ENCODE measurements at regions not wholly inside any gene's neighbourhood (a gene's known extent, or its start where the extent isn't known, plus 50 kb on each side); places are given as distances from the start of the nearest gene placed in this dataset.
"Not testable (repeated sequence)": the region's sequence is repeated elsewhere in the genome, so short reads cannot be mapped to it uniquely, and the experiment has no call there.

DNA sequence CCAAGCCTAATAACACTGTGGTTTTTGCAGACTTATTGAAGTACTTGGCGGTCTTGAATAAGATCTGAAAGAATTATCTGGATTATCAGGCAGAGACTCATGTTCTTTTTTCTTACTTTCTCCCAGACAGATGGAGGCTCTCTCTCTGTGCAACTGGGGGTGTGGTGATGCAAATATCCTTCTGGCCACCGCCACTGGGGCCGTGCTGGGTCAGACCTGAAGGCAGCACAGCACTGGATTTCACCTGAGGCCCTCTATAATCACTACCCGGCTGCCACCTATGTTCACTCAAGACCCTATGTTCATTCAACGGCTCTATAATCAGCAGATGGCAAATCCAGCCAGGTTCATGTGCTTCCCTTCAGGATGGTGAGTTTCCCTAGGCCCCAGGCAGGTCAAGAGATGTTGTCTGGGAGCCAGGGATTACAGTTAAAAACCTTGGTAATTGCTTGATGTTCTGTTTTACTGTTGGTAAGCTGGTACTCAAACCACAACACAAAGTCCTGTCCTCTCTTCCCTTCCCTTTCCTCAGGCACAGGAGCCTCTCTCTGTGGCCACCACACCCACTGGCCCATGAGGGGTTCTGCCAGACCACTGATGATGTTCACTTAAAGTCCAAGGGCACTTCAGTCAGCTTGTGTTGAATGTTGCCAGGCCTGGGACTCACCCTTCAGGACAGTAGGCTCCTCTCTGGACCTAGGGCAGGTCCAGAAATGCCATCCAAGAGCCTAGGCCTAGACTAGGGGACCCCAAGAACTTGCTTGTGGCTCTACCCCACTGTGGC lies 205.3 kb upstream of the GCFC2 start:
- TF ChIP-seq, protein P1, sequence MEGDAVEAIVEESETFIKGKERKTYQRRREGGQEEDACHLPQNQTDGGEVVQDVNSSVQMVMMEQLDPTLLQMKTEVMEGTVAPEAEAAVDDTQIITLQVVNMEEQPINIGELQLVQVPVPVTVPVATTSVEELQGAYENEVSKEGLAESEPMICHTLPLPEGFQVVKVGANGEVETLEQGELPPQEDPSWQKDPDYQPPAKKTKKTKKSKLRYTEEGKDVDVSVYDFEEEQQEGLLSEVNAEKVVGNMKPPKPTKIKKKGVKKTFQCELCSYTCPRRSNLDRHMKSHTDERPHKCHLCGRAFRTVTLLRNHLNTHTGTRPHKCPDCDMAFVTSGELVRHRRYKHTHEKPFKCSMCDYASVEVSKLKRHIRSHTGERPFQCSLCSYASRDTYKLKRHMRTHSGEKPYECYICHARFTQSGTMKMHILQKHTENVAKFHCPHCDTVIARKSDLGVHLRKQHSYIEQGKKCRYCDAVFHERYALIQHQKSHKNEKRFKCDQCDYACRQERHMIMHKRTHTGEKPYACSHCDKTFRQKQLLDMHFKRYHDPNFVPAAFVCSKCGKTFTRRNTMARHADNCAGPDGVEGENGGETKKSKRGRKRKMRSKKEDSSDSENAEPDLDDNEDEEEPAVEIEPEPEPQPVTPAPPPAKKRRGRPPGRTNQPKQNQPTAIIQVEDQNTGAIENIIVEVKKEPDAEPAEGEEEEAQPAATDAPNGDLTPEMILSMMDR (IDR thresholded peaks at IDR 0.05; ENCODE audit: insufficient read depth, low read depth, low read length, missing control alignments), result no peak
- DNase-seq (ENCODE audit: low read depth), result no peak
- H3K4me3 ChIP-seq (ENCODE audit: low read length), result no peak overlapping the region

DNA sequence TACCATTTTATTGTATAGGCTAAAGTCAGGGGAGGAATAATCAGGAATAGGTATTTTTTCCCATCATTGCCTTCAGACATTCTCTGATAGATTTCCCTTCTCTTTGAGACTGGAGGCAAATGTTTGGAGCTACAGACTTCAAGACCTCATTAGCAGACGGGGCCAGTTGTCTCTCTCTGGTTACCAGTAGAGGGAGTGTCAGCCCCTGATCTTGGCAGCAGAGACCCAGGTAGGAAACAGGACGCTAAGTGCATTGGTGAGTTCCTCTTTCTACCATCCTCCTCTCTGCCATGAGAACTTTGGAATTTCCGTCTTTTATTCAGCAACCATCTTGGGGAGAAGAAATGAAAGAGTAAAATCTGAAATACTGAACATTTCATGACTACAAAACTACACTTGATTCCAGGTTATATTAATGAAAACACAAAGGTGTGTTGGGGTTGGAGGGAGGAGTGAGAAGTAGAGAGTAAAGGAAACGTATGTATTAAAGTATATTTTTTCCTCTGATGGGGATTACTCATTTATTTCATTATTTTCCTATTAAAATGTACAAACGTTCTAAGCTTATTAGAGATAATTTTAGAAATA lies 186.2 kb upstream of the GCFC2 start:
- DNase-seq (ENCODE audit: low read depth), result peak; percentile 41
- TF ChIP-seq, protein P1 (IDR thresholded peaks at IDR 0.05; ENCODE audit: insufficient read depth, low read depth, low read length, missing control alignments), result peak; percentile 62
- no peak overlapping the region for H3K4me3 ChIP-seq (ENCODE audit: low read length)

DNA sequence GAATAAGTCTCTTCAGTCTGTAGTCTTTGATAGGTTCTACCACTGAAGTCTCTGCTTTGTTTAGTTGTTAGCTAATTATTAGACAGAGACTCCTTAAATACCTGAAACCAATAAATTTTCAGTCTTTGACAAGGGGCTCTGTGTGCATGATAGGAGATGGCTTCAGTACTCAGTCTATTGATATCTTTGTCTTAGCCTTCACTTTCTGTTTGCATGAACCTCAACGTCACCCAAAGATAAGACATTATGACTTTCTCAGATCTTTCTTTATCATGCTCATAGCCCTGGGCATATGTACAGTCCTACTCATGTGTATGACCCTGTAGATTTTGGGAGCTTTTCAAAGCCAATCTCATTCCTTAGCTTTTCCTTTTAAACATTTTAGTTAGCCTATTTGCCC lies 183.5 kb upstream of the GCFC2 start:
- DNase-seq (ENCODE audit: low read depth), result no peak

GRCh38 chr2:75892490-75892889 lies 181.8 kb upstream of the GCFC2 start:
- no peak overlapping the region for H3K4me3 ChIP-seq (ENCODE audit: low read length)
- TF ChIP-seq, protein P1 (IDR thresholded peaks at IDR 0.05; ENCODE audit: insufficient read depth, low read depth, low read length, missing control alignments), result no peak
- DNase-seq (ENCODE audit: low read depth), result peak; percentile 15

More for the DNA sequence above, 183.5 kb upstream of the GCFC2 start:
- H3K4me3 ChIP-seq (ENCODE audit: low read length), result no peak overlapping the region
- TF ChIP-seq, protein P1 (IDR thresholded peaks at IDR 0.05; ENCODE audit: insufficient read depth, low read depth, low read length, missing control alignments), result no peak

GRCh38 chr2:75882530-75882929 lies 171.8 kb upstream of the GCFC2 start:
- no peak overlapping the region for H3K4me3 ChIP-seq (ENCODE audit: low read length)
- TF ChIP-seq, protein P1 (IDR thresholded peaks at IDR 0.05; ENCODE audit: insufficient read depth, low read depth, low read length, missing control alignments), result no peak
- no peak for DNase-seq (ENCODE audit: low read depth)

GRCh38 chr2:75875606-75876005 lies 164.9 kb upstream of the GCFC2 start:
- H3K4me3 ChIP-seq (ENCODE audit: low read length); DNase-seq (ENCODE audit: low read depth): not testable (repeated sequence)

GRCh38 chr2:75871762-75872614 lies 161.3 kb upstream of the GCFC2 start:
- not testable (repeated sequence) for H3K4me3 ChIP-seq (ENCODE audit: low read length); DNase-seq (ENCODE audit: low read depth)

Data from epithelial cell of esophagus (primary cell).